NCI-H446 treated with DMSO at 0.1 percent for 48 hours (cell line): ENCODE measurements at regions not wholly inside any gene's neighbourhood (a gene's known extent, or its start where the extent isn't known, plus 50 kb on each side); places are given as distances from the start of the nearest gene placed in this dataset.

Experiments used
- DNase-seq: peaks from one replicate; lab custom pipeline; 2025; lab: John Stamatoyannopoulos, UW

GRCh38 chr7:42289473-42289872, 52.5 kb upstream of the GLI3 start:
- DNase-seq: no peak
